Lung (tissue), 11 donors: ENCODE measurements at regions not wholly inside any gene's neighbourhood (a gene's known extent, or its start where the extent isn't known, plus 50 kb on each side); places are given as distances from the start of the nearest gene placed in this dataset.

Experiments used
- ATAC-seq: fragments of 200-7000 bp; cut with Tn5 transposase; one replicate; pipeline ENCODE4 v1.9.1; 2020; ENCODE audit warnings: moderate number of reproducible peaks; ENCODE audit not compliant: insufficient read depth, low FRiP score
- DNase-seq, 3 donors: peaks; one replicate each; pipeline ENCODE4 v3.0.0-alpha.2; 2013 to 2017
- H3K27ac ChIP-seq, 2 donors: one replicate each; pipeline ENCODE4 v1.5.1; 2013; ENCODE audit warnings: mild to moderate bottlenecking in 2 of 2, moderate library complexity in 2 of 2, control low read depth in 1 of 2, inconsistent platforms in 1 of 2, low read depth in 1 of 2, low read length in 1 of 2
- H3K27me3 ChIP-seq, 3 donors: one replicate each; pipeline ENCODE4 v1.5.1; 2013; ENCODE audit warnings: low read length in 2 of 3; ENCODE audit not compliant: control insufficient read depth in 3 of 3, insufficient read depth in 3 of 3
- H3K36me3 ChIP-seq, 4 donors: one replicate each; pipeline ENCODE4 v1.5.1; 2013; ENCODE audit warnings: low read length in 4 of 4, mild to moderate bottlenecking in 1 of 4, moderate library complexity in 1 of 4; ENCODE audit not compliant: control insufficient read depth in 4 of 4, insufficient read depth in 4 of 4
- H3K4me1 ChIP-seq, 5 donors: one replicate each; pipeline ENCODE4 v1.5.1; 2013; ENCODE audit warnings: low read length in 5 of 5, mild to moderate bottlenecking in 2 of 5, moderate library complexity in 1 of 5; ENCODE audit not compliant: control insufficient read depth in 5 of 5, insufficient read depth in 5 of 5
- H3K4me3 ChIP-seq: one replicate; pipeline ENCODE4 v1.5.1; 2013; ENCODE audit warnings: mild to moderate bottlenecking, control low read depth, moderate library complexity
- H3K9ac ChIP-seq, 2 donors: one replicate each; pipeline ENCODE4 v1.5.1; 2013; ENCODE audit warnings: low read length in 2 of 2, control low read depth in 1 of 2; ENCODE audit not compliant: insufficient read depth in 1 of 2
- H3K9me3 ChIP-seq, 4 donors: one replicate each; pipeline ENCODE4 v1.5.1; 2013; ENCODE audit warnings: low read length in 3 of 4, mild to moderate bottlenecking in 1 of 4, moderate library complexity in 1 of 4; ENCODE audit not compliant: control insufficient read depth in 4 of 4, insufficient read depth in 3 of 4
- WGBS, 2 donors: extraction: QIAGEN DNeasy Blood & Tissue Kit; methylation state at CpG; one replicate each; pipeline ENCODE4 v1.1.7; 2013; 5-methylcytosine and 5-hydroxymethylcytosine counted together
- TF ChIP-seq, protein P1 (sequence below): IDR thresholded peaks from 2 replicates; pipeline ENCODE4 v1.5.1; 2012; ENCODE audit warnings: mild to moderate bottlenecking; ENCODE audit errors: control extremely low read depth, extremely low read depth
- donor health status: control.
- donor health status: control.
- donor health status: Bipolar disorder and iron deficiency.
- donor health status: healthy.
- donor health status: DM: yes; HTN: yes; CAD: no.

DNA sequence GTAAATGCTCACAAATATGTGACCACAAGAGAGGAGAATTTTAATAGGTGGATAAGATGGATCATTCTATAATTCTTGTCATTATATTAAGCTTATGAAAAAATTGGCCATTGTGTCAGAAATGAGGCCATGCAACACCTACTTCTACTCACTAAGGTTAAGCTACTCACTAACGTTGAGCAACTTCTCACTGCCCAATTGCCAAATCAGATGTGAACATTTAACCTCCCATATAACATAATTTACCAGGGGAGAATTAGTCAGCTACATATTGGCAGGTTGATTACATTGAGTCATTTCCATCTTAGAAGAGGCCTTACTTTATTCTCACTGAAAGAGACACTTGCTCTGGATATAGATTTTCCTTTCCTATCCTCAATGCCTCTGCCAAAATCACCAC lies 211.2 kb upstream of the DGKB start:
- Histone ChIP-seq H3K27ac (no peak overlapping the region), H3K9ac (no peak overlapping the region), H3K9me3 (no peaks in the 10 kb centered on the region), H3K27me3 (no peaks in the 10 kb centered on the region), H3K4me1 (no peaks in the 10 kb centered on the region), H3K36me3 (no peaks in the 10 kb centered on the region), H3K4me3 (no peak overlapping the region)
- ATAC-seq, result no peak
- 78 to 95% methylated on average over 1 of the region's 1 CpG for whole genome bisulfite sequencing, 2 donors
- TF ChIP-seq, protein P1, sequence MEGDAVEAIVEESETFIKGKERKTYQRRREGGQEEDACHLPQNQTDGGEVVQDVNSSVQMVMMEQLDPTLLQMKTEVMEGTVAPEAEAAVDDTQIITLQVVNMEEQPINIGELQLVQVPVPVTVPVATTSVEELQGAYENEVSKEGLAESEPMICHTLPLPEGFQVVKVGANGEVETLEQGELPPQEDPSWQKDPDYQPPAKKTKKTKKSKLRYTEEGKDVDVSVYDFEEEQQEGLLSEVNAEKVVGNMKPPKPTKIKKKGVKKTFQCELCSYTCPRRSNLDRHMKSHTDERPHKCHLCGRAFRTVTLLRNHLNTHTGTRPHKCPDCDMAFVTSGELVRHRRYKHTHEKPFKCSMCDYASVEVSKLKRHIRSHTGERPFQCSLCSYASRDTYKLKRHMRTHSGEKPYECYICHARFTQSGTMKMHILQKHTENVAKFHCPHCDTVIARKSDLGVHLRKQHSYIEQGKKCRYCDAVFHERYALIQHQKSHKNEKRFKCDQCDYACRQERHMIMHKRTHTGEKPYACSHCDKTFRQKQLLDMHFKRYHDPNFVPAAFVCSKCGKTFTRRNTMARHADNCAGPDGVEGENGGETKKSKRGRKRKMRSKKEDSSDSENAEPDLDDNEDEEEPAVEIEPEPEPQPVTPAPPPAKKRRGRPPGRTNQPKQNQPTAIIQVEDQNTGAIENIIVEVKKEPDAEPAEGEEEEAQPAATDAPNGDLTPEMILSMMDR, result no peak
- no peak for DNase-seq

DNA sequence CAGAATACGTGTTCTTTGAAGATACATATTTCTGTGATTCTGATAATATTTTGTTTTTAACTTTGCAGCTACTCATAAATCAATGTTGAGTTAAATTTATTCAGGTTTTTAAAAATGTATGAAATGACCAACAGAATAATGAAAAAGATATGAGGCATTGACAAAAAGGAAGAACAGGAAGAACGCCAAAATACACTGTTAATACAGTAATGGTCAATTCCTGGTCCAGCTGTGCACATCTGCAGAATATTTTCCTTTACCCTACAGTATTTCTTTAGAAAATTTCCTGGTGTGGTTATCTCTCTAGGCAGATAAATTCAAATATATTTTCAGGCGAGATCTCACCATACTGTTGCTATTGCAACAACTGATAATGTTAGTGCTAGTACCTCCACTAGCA lies 203.2 kb upstream of the DGKB start:
- H3K27ac ChIP-seq, result no peak overlapping the region
- no peak overlapping the region for H3K9ac ChIP-seq
- ATAC-seq (no peak), DNase-seq (peak in 2 of 3 donors; percentile 8 to 31)
- 72 to 83% methylated on average over 3 of the region's 3 CpGs for WGBS, 2 donors
- no peak overlapping the region for H3K4me3 ChIP-seq
- no peaks in the 10 kb centered on the region for H3K9me3 ChIP-seq
- TF ChIP-seq, protein P1, result no peak
- no peaks in the 10 kb centered on the region for H3K36me3 ChIP-seq
- peaks cover 0 to 14% (median 0%) of the 10 kb centered on the region in 5 donors for H3K4me1 ChIP-seq
- H3K27me3 ChIP-seq, result no peaks in the 10 kb centered on the region

DNA sequence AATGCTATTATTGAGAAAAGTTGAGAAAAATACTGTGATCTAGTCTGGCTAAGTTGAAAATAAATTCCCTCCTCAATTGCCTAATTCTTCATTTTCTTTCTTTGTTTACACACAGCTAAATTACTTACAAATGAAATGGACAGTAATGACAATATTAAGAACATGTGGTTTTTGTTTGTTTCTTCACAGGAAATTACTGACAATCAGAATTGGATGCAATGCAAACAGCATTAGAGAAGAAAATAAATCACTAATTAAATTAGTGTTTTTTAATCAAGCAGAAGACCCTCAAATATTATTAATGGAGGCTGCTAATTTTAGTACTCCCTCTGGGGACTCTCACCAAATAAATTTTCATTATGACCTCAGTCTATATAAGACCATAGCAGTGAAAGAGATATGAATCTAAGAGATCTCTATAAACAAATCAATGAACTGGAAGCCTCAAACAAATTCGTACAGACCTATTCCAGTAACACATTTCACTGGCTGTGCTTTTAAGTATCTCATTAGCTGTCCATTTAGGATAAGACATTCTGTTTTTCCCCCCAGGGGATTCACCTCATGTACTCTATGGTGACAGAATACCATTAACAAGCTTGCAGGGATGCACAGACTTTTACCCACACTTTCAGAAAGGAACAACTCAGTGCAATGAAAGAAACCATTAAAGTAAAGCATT lies 202.0 kb upstream of the DGKB start:
- DNase-seq (peak in 2 of 3 donors; percentile 23 to 50), ATAC-seq (no peak)
- Histone ChIP-seq H3K27me3 (no peaks in the 10 kb centered on the region), H3K4me1 (peaks cover 0 to 14% (median 0%) of the 10 kb centered on the region in 5 donors), H3K4me3 (no peak overlapping the region), H3K9ac (no peak overlapping the region), H3K27ac (no peak overlapping the region), H3K9me3 (no peaks in the 10 kb centered on the region), H3K36me3 (no peaks in the 10 kb centered on the region)
- 47 to 63% methylated on average over 1 of the region's 1 CpG for WGBS, 2 donors
- TF ChIP-seq, protein P1, result no peak

DNA sequence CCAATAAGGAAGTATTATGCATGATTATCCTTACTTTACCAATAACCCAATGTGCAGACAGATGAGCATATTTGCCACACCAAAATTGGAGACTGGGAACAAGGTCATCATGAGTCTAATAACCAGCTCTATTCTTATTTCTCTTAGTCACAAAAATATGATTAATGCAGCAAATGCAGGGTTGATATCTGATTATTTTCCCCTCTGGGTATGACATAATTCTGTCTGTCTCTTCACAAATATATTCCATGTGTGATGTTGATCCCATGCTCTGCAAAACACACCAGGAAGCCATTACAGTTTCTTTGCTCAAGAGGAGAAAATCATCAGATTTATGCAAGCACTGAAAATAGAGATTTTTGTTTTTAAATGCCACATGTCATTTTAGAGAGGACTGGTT lies 196.5 kb upstream of the DGKB start:
- no peak for ATAC-seq
- no peak for DNase-seq
- no peak overlapping the region for H3K27ac ChIP-seq
- no peaks in the 10 kb centered on the region for H3K36me3 ChIP-seq
- H3K27me3 ChIP-seq, result no peaks in the 10 kb centered on the region
- TF ChIP-seq, protein P1, result no peak
- H3K4me1 ChIP-seq, result peaks cover 0 to 2% (median 0%) of the 10 kb centered on the region in 5 donors
- H3K9ac ChIP-seq, result no peak overlapping the region
- H3K4me3 ChIP-seq, result no peak overlapping the region
- no peaks in the 10 kb centered on the region for H3K9me3 ChIP-seq
